ENCODE measurements at regions not wholly inside any gene's neighbourhood (a gene's known extent, or its start where the extent isn't known, plus 50 kb on each side); places are given as distances from the start of the nearest gene placed in this dataset.

DNA sequence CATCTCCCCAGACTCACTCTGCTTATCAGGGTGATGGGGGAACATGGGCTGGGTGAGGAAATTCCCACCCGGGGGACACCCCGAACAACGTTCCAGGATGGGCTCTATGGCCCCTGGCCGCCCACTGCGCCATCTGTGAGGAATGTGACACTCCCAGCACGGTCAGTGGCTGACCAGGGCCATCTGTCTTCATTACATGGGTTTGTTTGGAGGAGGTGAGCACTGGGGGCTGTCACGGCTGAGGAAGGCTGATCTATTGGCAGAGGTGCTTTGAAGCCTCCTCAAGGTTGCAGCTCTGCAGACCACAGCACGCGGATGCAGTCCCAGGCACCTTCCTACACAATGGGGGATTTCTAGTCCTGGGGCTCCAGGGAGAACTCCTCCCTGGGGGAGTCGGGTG is 214.1 kb upstream of the FOXF1 start:
- DNase-seq (ENCODE audit: low spot score): no peak
- no peak for TF ChIP-seq CTCF (IDR thresholded peaks at IDR 0.05; ENCODE audit: extremely low read depth, missing control alignments)

- TF ChIP-seq CTCF (IDR thresholded peaks at IDR 0.05; ENCODE audit: extremely low read depth, missing control alignments): no peak
- no peak for DNase-seq (ENCODE audit: low spot score)
Observed at GRCh38 chr16:86297391-86297790, 212.9 kb upstream of the FOXF1 start.

- no peak for DNase-seq (ENCODE audit: low spot score)
- TF ChIP-seq CTCF (IDR thresholded peaks at IDR 0.05; ENCODE audit: extremely low read depth, missing control alignments): no peak
Observed at GRCh38 chr16:86297866-86298757, 212.2 kb upstream of the FOXF1 start.

DNA sequence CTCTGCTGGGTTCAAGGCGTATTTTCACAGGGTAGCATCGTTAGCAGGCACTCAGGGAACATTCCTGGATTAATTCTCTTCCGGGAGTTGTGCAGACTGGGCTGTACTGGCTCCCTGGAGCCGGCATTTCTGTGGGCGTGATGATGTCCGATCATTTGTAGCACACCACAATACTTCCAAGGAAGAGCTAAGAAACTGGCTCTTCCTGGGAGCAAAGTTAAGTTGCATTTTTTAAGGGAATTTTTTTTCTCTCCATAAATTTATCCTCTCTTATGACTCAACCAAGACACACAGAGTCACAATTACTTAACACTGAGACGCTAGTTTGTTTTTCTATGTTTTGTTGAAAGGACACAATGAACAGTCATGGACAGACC is 211.6 kb upstream of the FOXF1 start:
- no peak for DNase-seq (ENCODE audit: low spot score)
- no peak for TF ChIP-seq CTCF (IDR thresholded peaks at IDR 0.05; ENCODE audit: extremely low read depth, missing control alignments)

DNA sequence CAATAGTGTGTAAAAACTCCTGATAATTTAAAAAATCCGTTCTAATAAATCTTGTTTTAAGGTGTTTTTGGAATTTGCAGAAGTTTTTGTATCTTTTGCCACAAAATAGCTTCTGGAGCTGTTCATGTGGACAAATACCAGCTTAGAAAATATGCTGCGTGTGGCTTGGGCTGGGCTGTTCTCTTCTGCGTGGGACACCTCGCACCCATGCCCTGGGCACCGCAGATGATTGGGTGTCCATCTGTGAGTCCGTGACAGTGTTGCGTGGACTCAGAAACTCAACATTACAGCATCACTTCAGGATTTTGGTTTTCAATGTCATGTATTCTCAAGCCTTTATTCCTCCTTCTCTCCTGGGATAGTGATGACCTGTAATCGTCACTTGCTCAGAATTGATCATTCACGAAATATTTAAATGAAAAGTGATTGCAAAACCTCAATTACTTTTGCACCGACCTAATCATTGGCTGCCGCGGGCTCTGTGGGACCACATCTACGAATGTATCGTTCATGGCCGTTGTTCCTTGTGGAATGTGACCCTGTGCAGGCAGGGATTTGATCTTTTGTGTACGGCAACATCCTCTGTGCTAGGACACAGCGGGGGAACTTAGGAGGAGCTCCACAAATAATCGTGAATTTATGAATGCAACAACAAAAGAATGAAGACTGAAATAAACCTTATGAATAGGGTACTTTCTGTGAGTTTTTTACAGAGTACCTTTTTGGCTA is 210.3 kb upstream of the FOXF1 start:
- no peak for DNase-seq (ENCODE audit: low spot score)
- TF ChIP-seq CTCF (IDR thresholded peaks at IDR 0.05; ENCODE audit: extremely low read depth, missing control alignments): no peak

DNA sequence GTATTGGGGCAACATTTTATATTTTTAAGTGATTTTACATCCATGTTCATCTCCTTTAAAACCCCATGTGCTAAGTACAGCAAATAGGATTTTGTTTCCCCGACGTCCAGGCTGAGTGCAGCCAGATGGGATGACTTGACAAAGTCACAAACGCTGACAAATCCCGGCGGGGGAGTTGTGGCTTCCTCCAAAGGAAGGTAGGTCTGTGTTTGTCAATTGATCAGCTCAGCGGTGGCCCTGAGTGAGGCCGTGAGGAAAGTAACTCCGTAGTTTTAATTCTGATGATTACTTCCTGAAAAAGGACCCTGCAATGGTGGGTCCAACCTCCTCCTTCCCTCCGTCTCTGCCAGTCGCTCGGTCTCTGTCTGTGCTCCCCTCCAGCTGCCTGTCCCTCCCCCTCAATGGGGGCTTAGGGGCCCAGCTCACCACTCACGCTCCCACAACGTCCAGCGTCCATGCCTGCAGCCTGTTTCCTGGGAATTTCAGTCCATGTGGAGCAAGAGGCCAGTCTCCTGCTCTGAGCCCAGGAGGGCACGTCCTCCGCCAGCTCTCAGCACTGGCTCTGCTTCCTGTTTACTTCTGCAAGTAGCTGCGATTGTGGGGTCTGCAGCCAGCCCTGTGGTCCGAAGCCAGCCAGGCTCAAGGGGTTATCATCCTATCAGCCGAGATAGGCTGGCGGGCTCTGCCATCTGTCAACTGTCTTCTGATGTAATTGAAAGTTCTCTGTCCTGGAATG is 209.4 kb upstream of the FOXF1 start:
- no peak for TF ChIP-seq CTCF (IDR thresholded peaks at IDR 0.05; ENCODE audit: extremely low read depth, missing control alignments)
- no peak for DNase-seq (ENCODE audit: low spot score)
